ENCODE measurements at regions not wholly inside any gene's neighbourhood (a gene's known extent, or its start where the extent isn't known, plus 50 kb on each side); places are given as distances from the start of the nearest gene placed in this dataset.
"Not testable (repeated sequence)": the region's sequence is repeated elsewhere in the genome, so short reads cannot be mapped to it uniquely, and the experiment has no call there.

DNA sequence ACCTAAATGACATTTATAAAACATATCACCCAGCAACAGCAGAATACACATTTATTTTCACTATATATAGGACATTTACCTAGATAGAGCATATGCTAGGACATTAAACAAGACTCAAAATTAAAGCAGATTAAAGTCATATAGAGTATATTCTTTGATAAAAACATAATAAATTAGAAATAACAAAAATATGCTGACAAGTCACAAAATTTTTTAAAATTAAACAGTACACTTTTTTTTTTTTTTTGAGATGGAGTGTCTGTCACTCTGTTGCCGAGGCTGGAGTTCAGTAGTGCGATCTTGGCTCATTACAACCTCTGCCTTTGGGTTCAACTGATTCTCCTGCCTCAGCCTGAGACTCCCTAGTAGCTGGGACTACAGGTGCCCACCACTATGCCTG, 758.9 kb upstream of the NRXN1 start:
- Histone ChIP-seq H3K9ac (ENCODE audit: low read length in 5 of 5) (no peak overlapping the region), H3K36me3 (ENCODE audit: control insufficient read depth in 5 of 5, insufficient read depth in 5 of 5, low read length in 5 of 5) (no peaks in the 10 kb centered on the region), H3K4me1 (ENCODE audit: control insufficient read depth in 5 of 5, insufficient read depth in 5 of 5, low read length in 5 of 5) (peaks cover 0 to 7% (median 0%) of the 10 kb centered on the region in 5 donors), H3K27me3 (ENCODE audit: control insufficient read depth in 5 of 5, insufficient read depth in 4 of 5, low read length in 5 of 5) (no peaks in the 10 kb centered on the region), H3K27ac (ENCODE audit: low read depth, low read length) (no peak overlapping the region), H3K9me3 (ENCODE audit: control insufficient read depth in 5 of 5, low read length in 5 of 5) (no peaks in the 10 kb centered on the region), H3K4me3 (ENCODE audit: low read depth in 1 of 5, low read length in 5 of 5) (no peak overlapping the region)

DNA sequence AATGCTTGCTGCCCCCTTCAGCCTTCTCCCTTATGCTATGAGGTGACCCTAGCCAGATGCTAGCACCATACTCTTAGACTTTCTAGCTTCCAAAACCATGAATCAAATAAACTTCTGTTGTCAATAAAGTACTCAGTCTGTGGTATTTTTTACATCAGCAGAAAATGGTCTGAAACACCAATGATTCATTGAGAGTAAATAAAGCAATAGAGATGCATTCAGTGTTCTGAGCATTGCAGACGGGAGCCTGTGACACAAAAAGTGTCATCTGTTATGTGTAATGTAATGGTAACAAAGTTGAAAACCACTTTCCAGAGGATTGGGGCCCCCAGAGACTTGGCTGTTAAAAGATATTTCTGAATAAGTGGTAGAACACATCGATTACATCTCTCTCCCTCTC, 758.0 kb upstream of the NRXN1 start:
- H3K36me3 ChIP-seq (ENCODE audit: control insufficient read depth in 5 of 5, insufficient read depth in 5 of 5, low read length in 5 of 5) = no peaks in the 10 kb centered on the region
- no peaks in the 10 kb centered on the region for H3K9me3 ChIP-seq (ENCODE audit: control insufficient read depth in 5 of 5, low read length in 5 of 5)

DNA sequence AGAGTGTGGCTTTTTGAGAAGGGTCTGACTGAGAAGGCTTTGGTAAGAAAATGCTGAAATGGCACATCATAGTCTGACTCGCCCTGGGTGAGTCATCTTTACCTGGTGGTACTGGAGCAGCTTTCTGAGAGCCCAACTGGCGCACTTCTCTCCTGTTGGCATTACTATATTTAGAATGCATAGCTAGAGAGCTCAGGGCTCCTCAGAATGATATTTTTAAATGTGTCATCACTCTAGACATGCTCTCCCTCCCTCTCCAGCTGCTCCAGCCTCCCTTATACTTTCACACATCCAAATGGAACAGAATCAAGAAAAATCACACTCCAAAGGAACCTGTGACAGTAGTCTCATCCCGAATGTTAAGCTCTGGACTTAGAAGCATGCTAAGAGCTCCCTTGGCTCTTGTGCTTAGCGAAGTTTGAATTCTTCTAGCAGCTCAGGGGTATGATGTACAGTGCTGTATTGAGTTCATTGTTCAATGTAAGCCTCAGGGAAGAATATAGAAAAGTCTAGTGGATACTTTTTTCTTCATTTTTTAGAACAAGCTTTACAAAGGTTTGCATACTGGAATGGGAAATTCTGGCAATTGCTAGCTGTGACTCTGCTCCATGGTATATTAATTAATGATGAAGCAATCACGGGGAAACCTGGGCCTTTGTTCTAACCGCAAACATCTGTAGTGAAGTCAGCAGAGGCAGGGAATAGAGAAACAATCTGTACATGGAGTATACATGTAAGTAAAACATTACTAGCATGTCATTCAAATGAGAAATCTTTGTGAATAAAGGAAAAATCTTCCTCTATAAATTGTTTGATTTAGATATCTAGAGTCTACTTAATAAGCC, 751.2 kb upstream of the NRXN1 start:
- no peaks in the 10 kb centered on the region for H3K4me1 ChIP-seq (ENCODE audit: control insufficient read depth in 5 of 5, insufficient read depth in 5 of 5, low read length in 5 of 5)
- no peak overlapping the region for H3K9ac ChIP-seq (ENCODE audit: low read length in 5 of 5)
- no peaks in the 10 kb centered on the region for H3K36me3 ChIP-seq (ENCODE audit: control insufficient read depth in 5 of 5, insufficient read depth in 5 of 5, low read length in 5 of 5)
- no peak overlapping the region for H3K4me3 ChIP-seq (ENCODE audit: low read depth in 1 of 5, low read length in 5 of 5)
- no peak overlapping the region for H3K27ac ChIP-seq (ENCODE audit: low read depth, low read length)
- H3K9me3 ChIP-seq (ENCODE audit: control insufficient read depth in 5 of 5, low read length in 5 of 5) = no peaks in the 10 kb centered on the region
- H3K27me3 ChIP-seq (ENCODE audit: control insufficient read depth in 5 of 5, insufficient read depth in 4 of 5, low read length in 5 of 5) = no peaks in the 10 kb centered on the region

More for the DNA sequence above, 758.0 kb upstream of the NRXN1 start:
- Histone ChIP-seq H3K9ac (ENCODE audit: low read length in 5 of 5) (no peak overlapping the region), H3K27me3 (ENCODE audit: control insufficient read depth in 5 of 5, insufficient read depth in 4 of 5, low read length in 5 of 5) (no peaks in the 10 kb centered on the region), H3K27ac (ENCODE audit: low read depth, low read length) (no peak overlapping the region), H3K4me3 (ENCODE audit: low read depth in 1 of 5, low read length in 5 of 5) (no peak overlapping the region), H3K4me1 (ENCODE audit: control insufficient read depth in 5 of 5, insufficient read depth in 5 of 5, low read length in 5 of 5) (peaks cover 0 to 7% (median 0%) of the 10 kb centered on the region in 5 donors)

DNA sequence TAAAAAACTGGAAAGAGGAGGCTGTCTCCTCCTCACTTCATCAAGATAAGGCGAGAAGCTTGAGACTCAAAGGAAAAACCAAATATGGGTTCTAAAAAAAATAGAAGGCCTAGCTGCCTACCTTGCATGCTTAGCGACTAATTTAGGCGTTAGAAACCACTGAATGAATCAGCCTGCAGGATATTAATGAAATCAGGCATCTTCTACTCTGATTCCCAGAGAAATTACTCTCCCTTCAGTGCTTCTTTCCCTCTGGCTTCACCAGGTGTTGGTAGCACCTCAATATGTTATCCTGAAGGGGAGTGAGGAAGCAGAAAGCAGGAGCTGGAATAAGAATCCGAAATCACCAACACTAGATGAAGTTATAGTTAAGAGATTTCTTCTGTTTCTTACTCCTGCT, 749.8 kb upstream of the NRXN1 start:
- H3K27me3 ChIP-seq (ENCODE audit: control insufficient read depth in 5 of 5, insufficient read depth in 4 of 5, low read length in 5 of 5) = no peaks in the 10 kb centered on the region
- H3K27ac ChIP-seq (ENCODE audit: low read depth, low read length) = no peak overlapping the region
- H3K9ac ChIP-seq (ENCODE audit: low read length in 5 of 5) = no peak overlapping the region
- no peaks in the 10 kb centered on the region for H3K36me3 ChIP-seq (ENCODE audit: control insufficient read depth in 5 of 5, insufficient read depth in 5 of 5, low read length in 5 of 5)
- H3K9me3 ChIP-seq (ENCODE audit: control insufficient read depth in 5 of 5, low read length in 5 of 5) = no peaks in the 10 kb centered on the region
- no peaks in the 10 kb centered on the region for H3K4me1 ChIP-seq (ENCODE audit: control insufficient read depth in 5 of 5, insufficient read depth in 5 of 5, low read length in 5 of 5)
- no peak overlapping the region for H3K4me3 ChIP-seq (ENCODE audit: low read depth in 1 of 5, low read length in 5 of 5)

DNA sequence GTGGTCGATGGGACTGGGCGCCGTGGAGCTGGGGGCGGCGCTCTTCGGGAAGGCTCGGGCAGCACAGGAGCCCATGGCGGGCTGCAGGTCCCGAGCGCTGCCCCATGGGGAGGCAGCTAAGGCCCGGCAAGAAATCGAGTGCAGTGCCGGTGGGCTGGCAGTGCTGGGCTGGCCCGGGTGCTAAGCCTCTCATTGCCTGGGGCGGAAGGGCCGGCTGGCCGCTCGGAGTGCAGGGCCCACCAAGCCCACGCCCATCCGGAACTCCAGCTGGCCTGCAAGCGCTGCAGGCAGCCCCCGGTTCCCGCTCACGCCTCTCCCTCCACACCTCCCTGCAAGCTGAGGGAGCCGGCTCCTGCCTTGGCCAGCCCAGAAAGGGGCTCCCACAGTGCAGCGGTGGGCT, 748.4 kb upstream of the NRXN1 start:
- no peaks in the 10 kb centered on the region for H3K36me3 ChIP-seq (ENCODE audit: control insufficient read depth in 5 of 5, insufficient read depth in 5 of 5, low read length in 5 of 5)
- no peak overlapping the region for H3K27ac ChIP-seq (ENCODE audit: low read depth, low read length)
- no peaks in the 10 kb centered on the region for H3K9me3 ChIP-seq (ENCODE audit: control insufficient read depth in 5 of 5, low read length in 5 of 5)
- H3K4me3 ChIP-seq (ENCODE audit: low read depth in 1 of 5, low read length in 5 of 5) = no peak overlapping the region
- no peak overlapping the region for H3K9ac ChIP-seq (ENCODE audit: low read length in 5 of 5)
- H3K4me1 ChIP-seq (ENCODE audit: control insufficient read depth in 5 of 5, insufficient read depth in 5 of 5, low read length in 5 of 5) = no peaks in the 10 kb centered on the region
- no peaks in the 10 kb centered on the region for H3K27me3 ChIP-seq (ENCODE audit: control insufficient read depth in 5 of 5, insufficient read depth in 4 of 5, low read length in 5 of 5)

DNA sequence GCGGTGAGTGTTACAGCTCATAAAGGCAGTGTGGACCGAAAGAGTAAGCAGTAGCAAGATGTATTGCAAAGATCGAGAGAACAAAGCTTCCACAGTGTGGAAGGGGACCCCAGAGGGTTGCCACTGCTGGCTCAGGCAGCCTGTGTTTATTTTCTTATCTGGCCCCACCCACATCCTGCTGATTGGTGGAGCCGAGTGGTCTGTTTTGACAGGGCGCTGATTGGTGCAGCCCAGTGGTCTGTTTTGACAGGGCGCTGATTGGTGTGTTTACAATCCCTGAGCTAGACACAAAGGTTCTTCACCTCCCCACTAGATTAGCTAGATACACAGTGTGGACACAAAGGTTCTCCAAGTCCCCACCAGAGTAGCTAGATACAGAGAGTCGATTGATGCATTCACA, 747.8 kb upstream of the NRXN1 start:
- H3K27me3 ChIP-seq (ENCODE audit: control insufficient read depth in 5 of 5, insufficient read depth in 4 of 5, low read length in 5 of 5); H3K4me3 ChIP-seq (ENCODE audit: low read depth in 1 of 5, low read length in 5 of 5); H3K9me3 ChIP-seq (ENCODE audit: control insufficient read depth in 5 of 5, low read length in 5 of 5); H3K4me1 ChIP-seq (ENCODE audit: control insufficient read depth in 5 of 5, insufficient read depth in 5 of 5, low read length in 5 of 5); H3K9ac ChIP-seq (ENCODE audit: low read length in 5 of 5); H3K27ac ChIP-seq (ENCODE audit: low read depth, low read length); H3K36me3 ChIP-seq (ENCODE audit: control insufficient read depth in 5 of 5, insufficient read depth in 5 of 5, low read length in 5 of 5): not testable (repeated sequence)

DNA sequence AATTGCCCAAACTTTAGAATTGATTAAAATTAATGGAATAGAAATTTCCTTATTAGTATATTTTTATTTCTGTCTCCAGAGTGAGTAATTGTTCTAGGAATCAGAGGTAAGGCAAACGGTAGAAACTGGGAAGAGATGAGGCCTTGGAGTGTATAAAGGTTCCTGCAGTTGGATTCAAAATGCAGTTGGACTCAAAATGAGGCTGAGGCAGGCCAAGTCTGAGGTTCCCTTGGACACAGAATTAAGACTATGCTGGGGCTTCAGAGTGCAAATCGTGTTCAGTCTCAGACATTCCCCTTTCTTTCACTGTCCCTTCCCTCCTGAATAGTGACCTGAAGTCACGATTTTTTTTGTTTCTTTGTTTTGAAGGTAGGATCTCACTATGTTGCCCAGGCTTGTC, 746.9 kb upstream of the NRXN1 start:
- Histone ChIP-seq H3K9ac (ENCODE audit: low read length in 5 of 5) (no peak overlapping the region), H3K9me3 (ENCODE audit: control insufficient read depth in 5 of 5, low read length in 5 of 5) (peaks cover 0 to 4% (median 0%) of the 10 kb centered on the region in 5 donors), H3K36me3 (ENCODE audit: control insufficient read depth in 5 of 5, insufficient read depth in 5 of 5, low read length in 5 of 5) (no peaks in the 10 kb centered on the region), H3K4me1 (ENCODE audit: control insufficient read depth in 5 of 5, insufficient read depth in 5 of 5, low read length in 5 of 5) (no peaks in the 10 kb centered on the region), H3K27ac (ENCODE audit: low read depth, low read length) (no peak overlapping the region), H3K4me3 (ENCODE audit: low read depth in 1 of 5, low read length in 5 of 5) (no peak overlapping the region), H3K27me3 (ENCODE audit: control insufficient read depth in 5 of 5, insufficient read depth in 4 of 5, low read length in 5 of 5) (no peaks in the 10 kb centered on the region)

DNA sequence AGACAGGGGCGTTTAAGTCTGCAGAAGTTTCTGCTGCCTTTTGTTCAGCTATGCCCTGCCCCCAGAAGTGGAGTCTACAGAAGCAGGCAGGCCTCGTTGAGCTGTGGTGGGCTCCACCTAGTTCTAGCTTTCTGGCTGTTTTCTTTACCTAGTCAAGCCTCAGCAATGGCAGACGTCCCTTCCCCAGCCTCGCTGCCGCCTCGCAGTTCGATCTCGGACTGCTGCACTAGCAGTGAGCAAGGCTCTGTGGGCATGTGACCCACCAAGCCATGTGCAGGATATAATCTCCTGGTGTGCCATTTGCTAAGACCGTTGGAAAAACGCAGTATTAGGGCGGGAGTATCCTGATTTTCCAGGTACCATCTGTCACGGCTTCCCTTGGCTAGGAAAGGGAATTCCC, 742.7 kb upstream of the NRXN1 start:
- not testable (repeated sequence) for H3K36me3 ChIP-seq (ENCODE audit: control insufficient read depth in 5 of 5, insufficient read depth in 5 of 5, low read length in 5 of 5); H3K4me1 ChIP-seq (ENCODE audit: control insufficient read depth in 5 of 5, insufficient read depth in 5 of 5, low read length in 5 of 5); H3K4me3 ChIP-seq (ENCODE audit: low read depth in 1 of 5, low read length in 5 of 5); H3K9me3 ChIP-seq (ENCODE audit: control insufficient read depth in 5 of 5, low read length in 5 of 5); H3K9ac ChIP-seq (ENCODE audit: low read length in 5 of 5); H3K27me3 ChIP-seq (ENCODE audit: control insufficient read depth in 5 of 5, insufficient read depth in 4 of 5, low read length in 5 of 5); H3K27ac ChIP-seq (ENCODE audit: low read depth, low read length)

DNA sequence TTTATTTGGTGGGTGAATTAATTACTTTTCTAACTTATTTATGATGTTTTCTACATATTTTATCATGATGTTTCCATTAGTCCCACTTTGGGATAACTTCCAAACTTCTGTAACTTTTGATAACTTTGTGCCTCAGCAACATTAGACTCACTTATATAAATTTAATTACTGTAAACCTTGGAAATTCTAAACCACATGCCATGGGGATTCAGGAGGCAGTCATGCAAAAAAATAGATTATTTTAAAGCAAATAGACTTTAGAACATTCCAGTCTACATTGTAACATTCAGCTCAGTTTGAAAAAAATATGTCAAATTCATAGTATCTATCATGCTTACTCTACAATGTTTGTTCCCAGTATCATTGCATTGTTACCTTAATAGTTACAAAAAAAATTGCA, 728.5 kb upstream of the NRXN1 start:
- Histone ChIP-seq H3K9me3 (ENCODE audit: control insufficient read depth in 5 of 5, low read length in 5 of 5) (no peaks in the 10 kb centered on the region), H3K4me3 (ENCODE audit: low read depth in 1 of 5, low read length in 5 of 5) (no peak overlapping the region), H3K27ac (ENCODE audit: low read depth, low read length) (no peak overlapping the region), H3K9ac (ENCODE audit: low read length in 5 of 5) (no peak overlapping the region), H3K36me3 (ENCODE audit: control insufficient read depth in 5 of 5, insufficient read depth in 5 of 5, low read length in 5 of 5) (no peaks in the 10 kb centered on the region), H3K4me1 (ENCODE audit: control insufficient read depth in 5 of 5, insufficient read depth in 5 of 5, low read length in 5 of 5) (no peaks in the 10 kb centered on the region), H3K27me3 (ENCODE audit: control insufficient read depth in 5 of 5, insufficient read depth in 4 of 5, low read length in 5 of 5) (no peaks in the 10 kb centered on the region)

DNA sequence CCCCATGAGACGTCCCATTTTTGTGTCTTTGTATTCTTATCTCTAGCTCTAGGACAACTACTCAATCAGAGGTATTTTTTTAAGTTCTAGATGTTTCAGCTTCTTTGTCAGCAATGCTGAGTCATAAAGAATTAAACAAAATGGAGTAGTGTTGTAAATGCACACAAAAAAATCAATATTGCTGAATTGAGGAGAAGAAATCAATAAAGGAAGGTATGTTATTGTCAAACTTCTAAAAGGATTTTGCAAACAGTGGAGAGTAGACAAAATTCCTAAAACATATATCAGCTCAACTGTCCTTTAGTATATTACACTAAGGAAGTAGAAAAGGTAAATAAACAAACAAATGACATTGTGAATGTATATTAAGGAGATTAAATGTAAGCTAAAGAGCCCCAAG, 726.1 kb upstream of the NRXN1 start:
- no peak overlapping the region for H3K27ac ChIP-seq (ENCODE audit: low read depth, low read length)
- H3K9ac ChIP-seq (ENCODE audit: low read length in 5 of 5) = no peak overlapping the region

More for the DNA sequence above, 726.1 kb upstream of the NRXN1 start:
- Histone ChIP-seq H3K36me3 (ENCODE audit: control insufficient read depth in 5 of 5, insufficient read depth in 5 of 5, low read length in 5 of 5) (no peaks in the 10 kb centered on the region), H3K4me1 (ENCODE audit: control insufficient read depth in 5 of 5, insufficient read depth in 5 of 5, low read length in 5 of 5) (no peaks in the 10 kb centered on the region), H3K27me3 (ENCODE audit: control insufficient read depth in 5 of 5, insufficient read depth in 4 of 5, low read length in 5 of 5) (no peaks in the 10 kb centered on the region), H3K4me3 (ENCODE audit: low read depth in 1 of 5, low read length in 5 of 5) (no peak overlapping the region), H3K9me3 (ENCODE audit: control insufficient read depth in 5 of 5, low read length in 5 of 5) (no peaks in the 10 kb centered on the region)

Measured in subcutaneous abdominal adipose tissue (tissue), 5 donors.